ENCODE measurements at regions not wholly inside any gene's neighbourhood (a gene's known extent, or its start where the extent isn't known, plus 50 kb on each side); places are given as distances from the start of the nearest gene placed in this dataset.

DNA sequence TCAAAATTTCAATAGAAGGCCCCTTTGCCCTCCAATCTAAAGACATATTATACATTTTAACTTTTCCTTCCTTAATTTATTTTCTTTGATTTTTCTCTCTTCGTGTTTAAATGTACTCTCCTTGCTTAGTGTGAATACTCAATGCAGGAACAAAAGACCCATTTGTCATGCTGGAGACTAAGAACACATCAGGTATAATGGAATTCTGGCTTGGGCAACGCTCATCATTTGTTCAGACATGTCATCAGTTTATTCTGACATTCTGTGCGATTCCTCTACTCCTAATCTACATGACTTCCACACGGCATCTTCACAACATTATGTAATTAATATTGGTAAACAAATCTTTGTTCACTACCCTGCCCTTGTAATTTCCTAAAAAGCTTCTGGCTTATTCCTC, 136.6 kb upstream of the LRRN1 start (continued):
- TF ChIP-seq, protein P1, sequence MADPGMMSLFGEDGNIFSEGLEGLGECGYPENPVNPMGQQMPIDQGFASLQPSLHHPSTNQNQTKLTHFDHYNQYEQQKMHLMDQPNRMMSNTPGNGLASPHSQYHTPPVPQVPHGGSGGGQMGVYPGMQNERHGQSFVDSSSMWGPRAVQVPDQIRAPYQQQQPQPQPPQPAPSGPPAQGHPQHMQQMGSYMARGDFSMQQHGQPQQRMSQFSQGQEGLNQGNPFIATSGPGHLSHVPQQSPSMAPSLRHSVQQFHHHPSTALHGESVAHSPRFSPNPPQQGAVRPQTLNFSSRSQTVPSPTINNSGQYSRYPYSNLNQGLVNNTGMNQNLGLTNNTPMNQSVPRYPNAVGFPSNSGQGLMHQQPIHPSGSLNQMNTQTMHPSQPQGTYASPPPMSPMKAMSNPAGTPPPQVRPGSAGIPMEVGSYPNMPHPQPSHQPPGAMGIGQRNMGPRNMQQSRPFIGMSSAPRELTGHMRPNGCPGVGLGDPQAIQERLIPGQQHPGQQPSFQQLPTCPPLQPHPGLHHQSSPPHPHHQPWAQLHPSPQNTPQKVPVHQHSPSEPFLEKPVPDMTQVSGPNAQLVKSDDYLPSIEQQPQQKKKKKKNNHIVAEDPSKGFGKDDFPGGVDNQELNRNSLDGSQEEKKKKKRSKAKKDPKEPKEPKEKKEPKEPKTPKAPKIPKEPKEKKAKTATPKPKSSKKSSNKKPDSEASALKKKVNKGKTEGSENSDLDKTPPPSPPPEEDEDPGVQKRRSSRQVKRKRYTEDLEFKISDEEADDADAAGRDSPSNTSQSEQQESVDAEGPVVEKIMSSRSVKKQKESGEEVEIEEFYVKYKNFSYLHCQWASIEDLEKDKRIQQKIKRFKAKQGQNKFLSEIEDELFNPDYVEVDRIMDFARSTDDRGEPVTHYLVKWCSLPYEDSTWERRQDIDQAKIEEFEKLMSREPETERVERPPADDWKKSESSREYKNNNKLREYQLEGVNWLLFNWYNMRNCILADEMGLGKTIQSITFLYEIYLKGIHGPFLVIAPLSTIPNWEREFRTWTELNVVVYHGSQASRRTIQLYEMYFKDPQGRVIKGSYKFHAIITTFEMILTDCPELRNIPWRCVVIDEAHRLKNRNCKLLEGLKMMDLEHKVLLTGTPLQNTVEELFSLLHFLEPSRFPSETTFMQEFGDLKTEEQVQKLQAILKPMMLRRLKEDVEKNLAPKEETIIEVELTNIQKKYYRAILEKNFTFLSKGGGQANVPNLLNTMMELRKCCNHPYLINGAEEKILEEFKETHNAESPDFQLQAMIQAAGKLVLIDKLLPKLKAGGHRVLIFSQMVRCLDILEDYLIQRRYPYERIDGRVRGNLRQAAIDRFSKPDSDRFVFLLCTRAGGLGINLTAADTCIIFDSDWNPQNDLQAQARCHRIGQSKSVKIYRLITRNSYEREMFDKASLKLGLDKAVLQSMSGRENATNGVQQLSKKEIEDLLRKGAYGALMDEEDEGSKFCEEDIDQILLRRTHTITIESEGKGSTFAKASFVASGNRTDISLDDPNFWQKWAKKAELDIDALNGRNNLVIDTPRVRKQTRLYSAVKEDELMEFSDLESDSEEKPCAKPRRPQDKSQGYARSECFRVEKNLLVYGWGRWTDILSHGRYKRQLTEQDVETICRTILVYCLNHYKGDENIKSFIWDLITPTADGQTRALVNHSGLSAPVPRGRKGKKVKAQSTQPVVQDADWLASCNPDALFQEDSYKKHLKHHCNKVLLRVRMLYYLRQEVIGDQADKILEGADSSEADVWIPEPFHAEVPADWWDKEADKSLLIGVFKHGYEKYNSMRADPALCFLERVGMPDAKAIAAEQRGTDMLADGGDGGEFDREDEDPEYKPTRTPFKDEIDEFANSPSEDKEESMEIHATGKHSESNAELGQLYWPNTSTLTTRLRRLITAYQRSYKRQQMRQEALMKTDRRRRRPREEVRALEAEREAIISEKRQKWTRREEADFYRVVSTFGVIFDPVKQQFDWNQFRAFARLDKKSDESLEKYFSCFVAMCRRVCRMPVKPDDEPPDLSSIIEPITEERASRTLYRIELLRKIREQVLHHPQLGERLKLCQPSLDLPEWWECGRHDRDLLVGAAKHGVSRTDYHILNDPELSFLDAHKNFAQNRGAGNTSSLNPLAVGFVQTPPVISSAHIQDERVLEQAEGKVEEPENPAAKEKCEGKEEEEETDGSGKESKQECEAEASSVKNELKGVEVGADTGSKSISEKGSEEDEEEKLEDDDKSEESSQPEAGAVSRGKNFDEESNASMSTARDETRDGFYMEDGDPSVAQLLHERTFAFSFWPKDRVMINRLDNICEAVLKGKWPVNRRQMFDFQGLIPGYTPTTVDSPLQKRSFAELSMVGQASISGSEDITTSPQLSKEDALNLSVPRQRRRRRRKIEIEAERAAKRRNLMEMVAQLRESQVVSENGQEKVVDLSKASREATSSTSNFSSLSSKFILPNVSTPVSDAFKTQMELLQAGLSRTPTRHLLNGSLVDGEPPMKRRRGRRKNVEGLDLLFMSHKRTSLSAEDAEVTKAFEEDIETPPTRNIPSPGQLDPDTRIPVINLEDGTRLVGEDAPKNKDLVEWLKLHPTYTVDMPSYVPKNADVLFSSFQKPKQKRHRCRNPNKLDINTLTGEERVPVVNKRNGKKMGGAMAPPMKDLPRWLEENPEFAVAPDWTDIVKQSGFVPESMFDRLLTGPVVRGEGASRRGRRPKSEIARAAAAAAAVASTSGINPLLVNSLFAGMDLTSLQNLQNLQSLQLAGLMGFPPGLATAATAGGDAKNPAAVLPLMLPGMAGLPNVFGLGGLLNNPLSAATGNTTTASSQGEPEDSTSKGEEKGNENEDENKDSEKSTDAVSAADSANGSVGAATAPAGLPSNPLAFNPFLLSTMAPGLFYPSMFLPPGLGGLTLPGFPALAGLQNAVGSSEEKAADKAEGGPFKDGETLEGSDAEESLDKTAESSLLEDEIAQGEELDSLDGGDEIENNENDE (IDR thresholded peaks at IDR 0.05; ENCODE audit: insufficient replicate concordance, low read length): no peak
- TF ChIP-seq MAFK (IDR thresholded peaks at IDR 0.05; ENCODE audit: low read depth, low read length): no peak
- TF ChIP-seq SUZ12 (IDR thresholded peaks at IDR 0.05; ENCODE audit: low read length): no peak
- no peak for TF ChIP-seq SIN3A (conservative IDR thresholded peaks at IDR 0.05 in 1 of 2, IDR thresholded peaks at IDR 0.05 in 1 of 2; ENCODE audit: low read depth in 1 of 2, low read length in 2 of 2)
- no peak for TF ChIP-seq JUN (IDR thresholded peaks at IDR 0.05; ENCODE audit: low read depth, low read length)
- TF ChIP-seq YY1 (IDR thresholded peaks at IDR 0.05; ENCODE audit: low read depth, low read length): no peak
- TF ChIP-seq TCF12 (IDR thresholded peaks at IDR 0.05; ENCODE audit: low read depth, low read length): no peak
- TF ChIP-seq TEAD4 (IDR thresholded peaks at IDR 0.05; ENCODE audit: low read depth, low read length): no peak
- TF ChIP-seq KDM1A (IDR thresholded peaks at IDR 0.05; ENCODE audit: borderline replicate concordance, low read length): no peak
- TF ChIP-seq SAP30 (IDR thresholded peaks at IDR 0.05; ENCODE audit: insufficient read depth, insufficient replicate concordance, low read length): no peak

Data from H1 (cell line).